ENCODE measurements at regions not wholly inside any gene's neighbourhood (a gene's known extent, or its start where the extent isn't known, plus 50 kb on each side); places are given as distances from the start of the nearest gene placed in this dataset.

GRCh38 chr15:91593067-91593466 is 260.4 kb upstream of the SLCO3A1 start:
- FAIRE-seq (no peak), DNase-seq (ENCODE audit: extremely low spot score, insufficient read length, low read depth) (no peak)

GRCh38 chr15:91593653-91594052 is 259.9 kb upstream of the SLCO3A1 start:
- no peak for FAIRE-seq

GRCh38 chr15:91599261-91599660 is 254.2 kb upstream of the SLCO3A1 start:
- FAIRE-seq = no peak
- DNase-seq (ENCODE audit: extremely low spot score, insufficient read length, low read depth) = no peak

More at GRCh38 chr15:91593653-91594052, 259.9 kb upstream of the SLCO3A1 start:
- DNase-seq (ENCODE audit: extremely low spot score, insufficient read length, low read depth) = no peak

GRCh38 chr15:91603384-91604080 is 250.0 kb upstream of the SLCO3A1 start:
- FAIRE-seq = no peak

GRCh38 chr15:91604122-91604521 is 249.4 kb upstream of the SLCO3A1 start:
- DNase-seq (ENCODE audit: extremely low spot score, insufficient read length, low read depth) = no peak
- no peak for FAIRE-seq

More at GRCh38 chr15:91603384-91604080, 250.0 kb upstream of the SLCO3A1 start:
- no peak for DNase-seq (ENCODE audit: extremely low spot score, insufficient read length, low read depth)

- DNase-seq (ENCODE audit: extremely low spot score, insufficient read length, low read depth) (no peak), FAIRE-seq (no peak)
Observed at GRCh38 chr15:91605576-91605975, 247.9 kb upstream of the SLCO3A1 start.

GRCh38 chr15:91609231-91609630 is 244.3 kb upstream of the SLCO3A1 start:
- FAIRE-seq = no peak

GRCh38 chr15:91609966-91610365 is 243.5 kb upstream of the SLCO3A1 start:
- FAIRE-seq = no peak
- DNase-seq (ENCODE audit: extremely low spot score, insufficient read length, low read depth) = no peak

More at GRCh38 chr15:91609231-91609630, 244.3 kb upstream of the SLCO3A1 start:
- DNase-seq (ENCODE audit: extremely low spot score, insufficient read length, low read depth) = no peak

GRCh38 chr15:91611561-91612323 is 241.8 kb upstream of the SLCO3A1 start:
- no peak for FAIRE-seq
- no peak for DNase-seq (ENCODE audit: extremely low spot score, insufficient read length, low read depth)

GRCh38 chr15:91620229-91620628 is 233.3 kb upstream of the SLCO3A1 start:
- DNase-seq (ENCODE audit: extremely low spot score, insufficient read length, low read depth) (no peak), FAIRE-seq (no peak)

GRCh38 chr15:91622235-91622634 is 231.3 kb upstream of the SLCO3A1 start:
- DNase-seq (ENCODE audit: extremely low spot score, insufficient read length, low read depth) = no peak

GRCh38 chr15:91622711-91623342 is 230.7 kb upstream of the SLCO3A1 start:
- DNase-seq (ENCODE audit: extremely low spot score, insufficient read length, low read depth) (no peak), FAIRE-seq (no peak)

More at GRCh38 chr15:91622235-91622634, 231.3 kb upstream of the SLCO3A1 start:
- no peak for FAIRE-seq

GRCh38 chr15:91624353-91624968 is 229.0 kb upstream of the SLCO3A1 start:
- DNase-seq (ENCODE audit: extremely low spot score, insufficient read length, low read depth) (no peak), FAIRE-seq (no peak)

- no peak for FAIRE-seq
- DNase-seq (ENCODE audit: extremely low spot score, insufficient read length, low read depth) = no peak
Observed at GRCh38 chr15:91625506-91625905, 228.0 kb upstream of the SLCO3A1 start.

- no peak for FAIRE-seq
Observed at GRCh38 chr15:91627473-91628278, 225.8 kb upstream of the SLCO3A1 start.

GRCh38 chr15:91630090-91630489 is 223.4 kb upstream of the SLCO3A1 start:
- no peak for FAIRE-seq

More at GRCh38 chr15:91627473-91628278, 225.8 kb upstream of the SLCO3A1 start:
- no peak for DNase-seq (ENCODE audit: extremely low spot score, insufficient read length, low read depth)

GRCh38 chr15:91632176-91632575 is 221.3 kb upstream of the SLCO3A1 start:
- DNase-seq (ENCODE audit: extremely low spot score, insufficient read length, low read depth) = no peak
- no peak for FAIRE-seq

More at GRCh38 chr15:91630090-91630489, 223.4 kb upstream of the SLCO3A1 start:
- no peak for DNase-seq (ENCODE audit: extremely low spot score, insufficient read length, low read depth)

GRCh38 chr15:91632981-91633380 is 220.5 kb upstream of the SLCO3A1 start:
- no peak for DNase-seq (ENCODE audit: extremely low spot score, insufficient read length, low read depth)
- FAIRE-seq = no peak

- DNase-seq (ENCODE audit: extremely low spot score, insufficient read length, low read depth) (no peak), FAIRE-seq (no peak)
Observed at GRCh38 chr15:91634179-91634578, 219.3 kb upstream of the SLCO3A1 start.

- no peak for FAIRE-seq
- no peak for DNase-seq (ENCODE audit: extremely low spot score, insufficient read length, low read depth)
Observed at GRCh38 chr15:91635080-91635479, 218.4 kb upstream of the SLCO3A1 start.

Measured in GM18507 (cell line).